SKM-1 (cell line): ENCODE measurements at regions not wholly inside any gene's neighbourhood (a gene's known extent, or its start where the extent isn't known, plus 50 kb on each side); places are given as distances from the start of the nearest gene placed in this dataset.
A peak's percentile ranks its signal among the peaks of the same experiment; 100 is the strongest.
"Not testable (repeated sequence)": the region's sequence is repeated elsewhere in the genome, so short reads cannot be mapped to it uniquely, and the experiment has no call there.

ENCODE experiments used
- DNase-seq: peaks from one replicate; lab custom pipeline; 2025; ENCODE audit not compliant: unreplicated experiment; lab: John Stamatoyannopoulos, UW

DNA sequence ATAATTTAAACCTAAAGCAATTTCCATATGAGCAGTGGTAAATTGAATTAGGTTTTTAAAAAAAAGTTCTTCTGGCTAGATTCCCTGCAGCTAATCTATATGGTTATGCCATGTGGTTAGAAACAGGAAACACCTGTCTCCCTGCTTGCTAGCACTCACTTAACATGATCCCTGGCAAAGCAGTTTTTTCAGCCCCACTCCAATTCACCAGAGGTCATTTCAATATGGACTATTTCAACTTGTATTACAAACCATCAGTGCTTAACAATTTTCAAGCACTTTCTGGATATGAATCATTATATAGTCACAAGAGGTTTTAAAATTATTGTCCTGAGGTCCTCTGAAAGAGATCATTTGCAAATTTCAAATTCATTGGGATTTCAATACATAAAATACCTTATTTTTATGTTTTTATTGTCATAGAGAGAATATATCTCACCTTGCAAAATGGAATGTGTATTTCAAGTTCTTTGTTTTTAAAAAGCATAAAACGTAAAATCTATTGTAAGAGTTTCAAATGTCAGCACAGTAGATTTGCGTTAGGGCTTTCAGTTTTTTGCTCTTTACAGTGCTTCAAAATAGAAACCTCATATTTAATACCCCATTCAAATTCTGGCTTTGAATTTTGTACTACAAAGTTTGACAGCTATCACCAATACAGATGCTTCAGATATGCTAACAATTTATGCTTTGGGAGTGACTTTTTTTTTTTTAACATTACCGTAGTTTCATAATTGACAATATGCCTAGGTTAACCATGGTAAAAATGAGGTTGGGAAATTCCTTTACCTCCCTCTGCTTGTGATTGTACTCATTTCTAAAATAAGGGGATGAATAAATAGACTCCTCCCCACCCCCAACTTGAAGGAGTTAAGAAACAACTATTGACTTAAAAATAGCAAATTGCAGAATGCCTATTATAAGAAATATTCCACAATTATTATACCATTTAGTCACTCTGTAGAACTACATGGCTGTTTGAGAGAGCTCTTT, 117.5 kb upstream of the HGF start:
- DNase-seq = peak; percentile 13

- no peak for DNase-seq
Measured at GRCh38 chr7:81886211-81886764, 116.4 kb upstream of the HGF start.

DNA sequence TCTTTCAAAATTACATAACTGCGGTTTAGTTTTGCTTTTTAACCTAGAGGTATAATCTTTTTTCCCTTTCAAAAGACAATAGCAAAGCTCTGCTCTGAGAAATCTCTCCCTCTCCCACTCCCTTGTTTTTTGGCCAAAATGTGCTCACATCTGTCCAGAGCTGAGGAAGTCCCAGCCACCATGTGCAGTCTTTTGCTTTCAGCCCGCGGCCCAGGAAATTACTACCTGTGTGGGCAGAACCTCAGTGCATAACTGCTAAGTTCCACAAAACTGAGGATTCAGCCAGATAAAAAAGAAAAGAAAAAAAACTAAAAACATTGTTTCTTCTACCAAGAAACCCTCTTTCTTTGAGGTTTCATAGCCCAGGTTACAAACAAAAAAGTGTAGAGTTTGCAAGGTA, 115.0 kb upstream of the HGF start:
- DNase-seq = no peak

DNA sequence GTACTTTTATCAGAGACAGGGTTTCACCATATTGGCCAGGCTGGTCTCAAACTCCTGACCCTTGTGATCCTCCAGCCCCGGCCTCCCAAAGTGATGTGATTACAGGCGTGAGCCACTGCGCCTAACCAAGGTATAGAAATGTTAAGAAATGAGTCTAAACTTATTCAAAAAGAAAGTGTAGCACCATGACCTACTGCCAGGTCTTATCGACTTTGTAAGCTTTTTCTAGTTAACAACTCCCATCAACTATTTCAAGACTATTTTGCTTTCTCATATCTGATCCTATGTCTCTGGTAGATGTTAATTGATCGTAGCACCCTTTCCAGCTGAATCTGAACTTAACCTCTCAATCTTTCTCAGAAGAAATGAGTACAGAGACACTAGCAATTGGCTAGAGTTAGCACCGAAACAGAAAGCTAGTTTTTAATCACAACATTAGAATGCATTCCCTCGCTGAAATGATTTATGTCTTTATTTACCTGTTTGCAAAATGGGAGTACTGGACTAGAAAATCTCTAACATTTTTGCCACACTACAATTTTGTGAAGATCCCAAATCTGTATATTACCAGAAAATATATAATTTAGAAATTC, 114.0 kb upstream of the HGF start:
- no peak for DNase-seq

DNA sequence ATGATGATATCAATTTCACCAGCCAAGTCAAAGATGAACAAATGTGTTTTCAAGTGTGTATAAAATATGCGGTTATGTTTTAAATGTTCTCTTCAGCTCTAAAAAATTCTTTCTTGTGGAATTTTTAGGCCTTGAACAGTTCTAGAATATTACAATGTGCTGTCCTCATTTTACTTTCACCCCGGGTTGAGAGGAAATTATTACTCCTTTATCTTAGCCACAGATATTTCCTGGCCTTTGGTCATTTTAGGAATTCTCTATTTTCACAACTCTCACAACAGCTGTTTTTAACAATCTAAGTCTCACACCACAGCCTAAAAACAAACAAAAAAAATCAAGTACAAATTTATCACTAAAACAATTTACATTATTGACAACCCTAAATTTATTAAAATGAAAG, 112.2 kb upstream of the HGF start:
- DNase-seq = no peak

DNA sequence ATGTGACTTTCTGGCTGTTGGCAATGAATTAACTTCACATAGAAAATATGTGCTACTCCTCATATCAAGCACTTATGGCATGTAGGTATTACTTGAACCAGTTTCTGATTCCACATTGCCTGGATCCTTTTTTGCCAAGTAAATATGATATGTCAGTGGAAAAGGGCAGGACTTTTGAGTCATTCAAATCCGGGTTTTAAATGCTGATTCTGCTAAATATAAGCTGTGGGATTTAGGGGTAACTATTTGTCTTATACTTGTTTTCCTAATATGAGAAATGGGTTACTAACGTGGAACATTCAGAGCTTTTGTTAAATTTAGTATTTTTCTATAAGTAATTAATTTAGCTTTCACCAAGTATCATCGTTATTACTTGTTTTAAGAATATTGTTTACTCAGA, 108.0 kb upstream of the HGF start:
- DNase-seq = no peak

GRCh38 chr7:81873559-81873958, 103.7 kb upstream of the HGF start:
- DNase-seq = no peak

DNA sequence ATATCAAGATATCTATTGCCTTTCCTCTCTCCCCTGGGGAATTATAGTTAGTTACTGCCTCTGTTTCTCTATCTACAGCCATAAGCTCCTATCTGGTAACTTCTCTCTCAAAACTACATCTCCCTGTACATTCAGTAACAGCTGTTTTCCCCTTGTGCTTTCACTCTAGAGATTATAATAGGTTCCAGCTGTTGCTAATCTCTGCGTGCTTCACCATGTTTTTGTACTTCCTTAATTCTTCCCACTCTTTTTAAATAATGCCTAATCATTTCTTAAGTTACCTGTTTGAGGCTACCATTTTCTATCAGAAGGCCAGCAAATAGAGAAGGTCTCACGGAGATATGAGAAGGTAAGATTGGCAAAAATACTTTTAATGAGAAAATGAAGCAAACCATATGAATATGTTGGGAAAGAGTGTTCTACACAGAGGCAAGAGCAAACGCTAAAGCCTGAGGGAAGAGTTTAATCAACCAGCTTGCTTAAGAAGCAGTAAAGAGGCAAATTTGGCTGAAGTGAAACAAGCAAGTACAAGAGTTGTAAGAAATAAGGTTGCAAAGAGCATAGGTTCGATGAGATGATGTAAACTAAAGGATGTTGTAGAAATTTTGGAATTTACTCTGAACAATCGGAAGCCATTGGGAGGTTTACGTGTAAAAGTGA, 101.9 kb upstream of the HGF start:
- DNase-seq = no peak

DNA sequence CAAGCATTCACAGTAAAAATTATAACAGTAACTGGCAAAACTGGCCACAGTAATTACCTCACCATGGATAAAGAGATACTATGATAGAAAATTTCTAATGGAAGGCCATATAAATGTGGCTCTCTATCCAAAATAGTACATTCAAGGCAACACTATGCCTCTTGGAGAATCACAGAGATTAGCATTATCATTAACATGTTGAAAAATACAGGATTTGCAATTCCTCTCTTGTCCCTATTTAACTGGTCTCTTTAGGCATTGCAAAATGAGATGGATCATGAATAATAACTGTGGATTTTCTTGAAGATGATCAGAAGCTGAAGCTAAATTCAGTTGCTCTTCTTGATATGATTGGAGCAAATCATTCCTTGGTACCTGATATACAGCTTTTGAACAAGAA, 100.8 kb upstream of the HGF start:
- DNase-seq = no peak

DNA sequence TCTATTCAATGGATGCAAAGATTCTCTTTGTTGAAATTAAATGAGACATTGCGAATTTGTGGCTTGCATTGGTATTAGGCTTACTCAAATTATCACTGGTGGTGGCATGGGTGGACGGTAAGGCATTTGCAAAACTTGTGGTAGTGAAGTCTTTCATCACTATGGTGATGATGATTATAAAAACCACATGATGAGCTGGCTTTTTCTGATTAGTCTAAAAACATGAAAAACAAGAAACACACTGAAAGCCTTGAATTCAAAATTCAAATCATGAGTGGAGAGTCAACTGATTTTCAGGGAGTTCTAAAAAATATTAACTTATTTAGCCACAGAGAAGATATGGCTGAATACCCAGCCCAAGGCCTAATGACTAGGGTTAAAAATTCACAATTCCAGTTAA, 99.8 kb upstream of the HGF start:
- DNase-seq = no peak

- no peak for DNase-seq
Measured at GRCh38 chr7:81865754-81866153, 95.9 kb upstream of the HGF start.

- no peak for DNase-seq
Measured at GRCh38 chr7:81859433-81859832, 89.6 kb upstream of the HGF start.

GRCh38 chr7:81858820-81859219, 89.0 kb upstream of the HGF start:
- DNase-seq = not testable (repeated sequence)

- no peak for DNase-seq
Measured at GRCh38 chr7:81857385-81857784, 87.5 kb upstream of the HGF start.

DNA sequence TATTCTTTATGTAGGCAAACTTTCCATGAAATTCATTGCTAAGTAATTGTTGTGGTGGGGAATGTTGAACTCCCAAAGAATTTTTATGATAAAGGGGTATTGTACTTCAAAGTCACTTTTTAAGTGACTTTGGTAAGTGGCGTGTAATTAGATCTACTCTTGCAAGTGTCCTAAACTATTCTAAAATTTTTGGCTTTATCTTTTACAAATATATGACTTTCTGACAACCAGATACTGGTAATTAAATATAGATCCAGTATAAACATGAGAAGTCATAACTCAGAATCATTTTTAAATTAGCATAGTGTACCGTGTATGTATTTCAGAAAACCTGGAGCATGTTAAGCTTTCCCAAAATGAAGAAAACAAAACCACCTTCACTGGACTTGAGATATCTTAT, 84.7 kb upstream of the HGF start:
- no peak for DNase-seq

DNA sequence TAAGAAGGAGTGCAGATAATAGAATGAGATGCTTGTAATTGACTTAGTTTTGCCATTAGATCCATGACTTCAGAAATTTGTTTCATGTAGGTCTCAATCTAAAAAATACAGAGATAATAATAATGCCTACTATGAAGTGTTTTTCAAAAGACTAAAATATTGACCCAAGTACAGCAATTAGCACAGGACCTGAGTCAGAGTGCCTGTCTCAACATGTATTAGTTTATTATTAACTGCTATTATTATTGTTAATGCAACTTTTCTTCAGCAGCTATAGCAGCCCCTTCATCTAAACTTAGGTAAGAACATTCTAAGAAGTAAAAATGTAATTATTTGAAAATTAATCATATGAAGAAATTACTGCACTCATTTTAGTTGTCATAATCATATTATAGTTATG, 82.9 kb upstream of the HGF start:
- no peak for DNase-seq

- DNase-seq = no peak
Measured at GRCh38 chr7:81851413-81851812, 81.6 kb upstream of the HGF start.

GRCh38 chr7:81846398-81846797, 76.6 kb upstream of the HGF start:
- DNase-seq = peak; percentile 95

- peak; percentile 10 for DNase-seq
Measured at GRCh38 chr7:81845744-81846241, 75.9 kb upstream of the HGF start.

- DNase-seq = not testable (repeated sequence)
Measured at GRCh38 chr7:81843657-81844056, 73.8 kb upstream of the HGF start.

GRCh38 chr7:81842361-81842760, 72.5 kb upstream of the HGF start:
- DNase-seq = no peak
